ENCODE measurements at regions not wholly inside any gene's neighbourhood (a gene's known extent, or its start where the extent isn't known, plus 50 kb on each side); places are given as distances from the start of the nearest gene placed in this dataset.

- TF ChIP-seq CTCF (conservative IDR thresholded peaks at IDR 0.05; ENCODE audit: low read depth, low read length) (no peak), EZH2 (IDR thresholded peaks at IDR 0.05; ENCODE audit: borderline replicate concordance, low read depth, low read length, poor library complexity, severe bottlenecking) (no peak)
Measured at GRCh38 chr5:94031631-94032030, 290.2 kb upstream of the POU5F2 start.

Measured in A673 (cell line).